NCI-H82 treated with DMSO at 0.1 percent for 48 hours (cell line): ENCODE measurements at regions not wholly inside any gene's neighbourhood (a gene's known extent, or its start where the extent isn't known, plus 50 kb on each side); places are given as distances from the start of the nearest gene placed in this dataset.
"Not testable (repeated sequence)": the region's sequence is repeated elsewhere in the genome, so short reads cannot be mapped to it uniquely, and the experiment has no call there.

Source experiments
- DNase-seq: peaks from one replicate; lab custom pipeline; 2025; ENCODE audit not compliant: unreplicated experiment; lab: John Stamatoyannopoulos, UW

DNA sequence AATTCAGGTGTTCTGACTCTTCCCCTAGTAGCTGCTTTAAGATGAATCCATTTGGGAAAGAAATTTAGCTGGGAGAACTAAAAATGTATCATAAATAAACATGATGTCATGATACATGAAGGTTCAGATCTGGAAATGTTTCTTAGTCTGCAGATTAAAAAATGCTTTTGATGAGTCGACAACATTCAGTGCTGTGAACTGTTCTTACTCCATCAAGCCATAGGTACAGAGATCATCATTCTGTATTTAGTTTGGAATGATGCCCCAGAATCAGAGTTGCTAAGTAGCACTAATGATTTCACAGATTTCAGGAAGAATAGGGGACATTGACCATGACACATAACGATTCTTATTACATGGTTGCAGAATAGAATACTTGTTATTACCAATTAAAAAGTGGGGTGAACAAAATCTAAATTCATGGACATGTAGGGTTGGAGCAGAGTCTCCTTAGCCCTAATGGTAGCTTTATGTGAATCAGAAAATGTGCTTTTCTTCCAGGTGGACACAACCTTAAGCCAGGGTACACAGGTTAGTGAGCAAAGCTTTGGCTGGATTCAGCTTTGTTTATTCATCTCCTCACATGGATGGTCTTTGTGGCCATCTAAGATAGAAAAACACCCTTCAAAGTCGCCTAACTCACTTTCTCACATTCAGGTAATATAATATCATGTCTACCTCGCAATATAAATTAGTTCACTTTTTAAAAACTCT is 205.4 kb upstream of the SEL1L start:
- no peak for DNase-seq

DNA sequence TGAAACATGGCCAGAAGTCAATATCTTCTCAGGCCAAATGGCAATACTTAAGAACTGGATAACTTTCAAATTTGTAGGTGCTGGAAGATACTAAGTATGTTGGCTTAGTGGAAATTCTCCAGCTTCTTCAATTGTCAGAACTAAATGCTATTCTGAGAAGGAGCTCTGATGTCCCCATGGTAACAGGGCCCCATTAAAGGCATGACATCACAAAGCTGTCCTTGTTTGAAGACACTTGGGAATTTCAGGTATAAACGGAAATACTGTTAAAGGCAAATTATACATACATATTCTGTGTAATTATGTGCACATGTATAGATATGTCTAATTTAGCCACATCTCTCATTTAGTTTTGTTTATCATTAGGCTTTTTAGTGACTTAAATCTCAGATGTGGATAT is 210.0 kb upstream of the SEL1L start:
- DNase-seq = no peak

DNA sequence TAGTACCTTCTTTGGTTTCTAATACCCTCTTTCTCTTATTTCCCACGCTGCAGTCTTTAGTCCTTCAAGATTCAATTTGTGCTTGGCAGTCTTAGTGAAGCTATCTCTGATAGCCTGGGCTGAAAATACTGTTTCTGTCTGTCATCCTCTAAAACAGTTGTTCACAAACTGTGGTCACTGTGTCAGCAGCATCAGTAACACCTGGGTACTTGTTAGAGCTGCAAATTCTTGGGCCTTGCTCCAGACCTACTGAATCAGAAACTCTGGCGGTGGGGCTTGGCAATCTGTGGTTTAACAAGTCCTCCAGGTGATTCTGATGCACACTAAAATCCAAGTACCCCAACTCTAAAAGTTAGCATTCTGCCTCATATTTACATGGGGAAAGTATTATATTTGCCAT is 217.5 kb upstream of the SEL1L start:
- DNase-seq = no peak

DNA sequence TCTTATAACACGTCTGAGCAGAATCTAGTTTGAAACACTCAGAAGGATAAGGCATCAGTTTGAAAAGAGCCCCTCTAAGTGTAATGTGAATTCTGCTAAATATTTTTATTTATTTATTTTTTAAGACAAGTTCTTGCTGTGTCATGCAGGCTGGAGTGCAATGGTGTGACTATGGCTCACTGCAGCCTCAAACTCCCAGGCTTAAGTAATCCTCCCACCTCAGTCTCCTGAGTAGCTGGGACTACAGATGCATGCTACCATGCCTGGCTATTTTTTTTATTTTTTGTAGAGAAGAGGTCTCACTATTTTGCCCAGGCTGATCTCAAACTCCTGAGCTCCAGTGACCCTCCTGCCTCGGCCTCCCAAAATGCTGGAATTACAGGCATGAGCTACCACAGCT is 225.9 kb upstream of the SEL1L start:
- DNase-seq = no peak

DNA sequence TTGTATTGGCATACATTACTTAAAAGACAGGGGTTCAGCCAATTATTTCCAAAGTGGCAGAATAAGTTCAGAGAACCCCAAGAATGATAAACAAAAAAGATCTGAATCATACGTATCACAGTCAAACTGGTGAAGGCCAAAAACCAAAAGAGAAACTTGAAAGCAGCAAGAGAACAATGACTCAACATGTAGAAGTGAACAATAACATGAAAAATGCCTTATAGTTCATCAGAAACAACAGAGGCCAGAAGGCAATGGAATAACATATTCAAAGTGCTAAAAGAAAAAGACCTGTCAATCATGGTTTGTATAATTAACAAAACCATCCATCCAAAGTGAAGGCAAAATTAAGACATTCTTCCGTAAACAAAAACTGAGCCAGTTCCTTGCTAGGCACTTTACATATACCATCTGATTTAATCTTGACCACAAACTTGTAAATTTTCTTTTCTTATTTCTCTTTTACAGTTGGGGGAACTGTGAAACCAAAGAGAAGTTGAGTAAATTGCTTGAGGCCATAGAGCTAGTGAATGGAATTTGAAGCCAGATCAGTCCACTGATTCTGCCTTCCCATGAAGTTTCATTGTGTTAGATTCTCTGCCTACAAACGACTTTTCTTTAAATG is 232.1 kb upstream of the SEL1L start:
- no peak for DNase-seq

DNA sequence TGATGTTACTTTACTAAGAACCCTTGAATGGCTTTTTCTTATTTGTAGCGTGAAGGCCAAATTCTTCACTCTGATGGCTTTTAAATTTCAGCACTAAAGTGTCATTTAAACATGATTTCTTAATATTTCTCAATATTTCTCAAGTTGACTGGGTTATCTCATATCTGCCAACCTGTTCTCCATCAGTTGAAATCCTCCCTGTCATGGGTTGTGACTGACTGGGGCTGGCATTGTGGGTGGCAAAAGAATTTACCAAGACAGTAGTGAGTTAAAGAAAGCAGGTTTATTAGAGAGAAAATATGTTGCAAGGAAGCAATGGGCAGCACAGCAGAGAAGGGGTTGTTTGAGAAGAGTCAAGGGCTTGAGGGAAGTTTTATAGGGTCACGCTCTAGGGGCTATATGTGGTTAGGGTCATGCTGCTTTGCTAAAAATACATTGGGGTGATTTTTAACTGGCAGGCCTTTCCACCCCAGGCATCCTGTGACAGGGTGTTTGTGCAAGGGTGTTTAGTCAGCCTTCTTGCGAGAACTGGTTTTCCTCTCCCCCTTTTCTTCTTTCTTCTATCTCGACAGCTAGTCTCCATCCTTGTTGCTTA is 232.8 kb upstream of the SEL1L start:
- no peak for DNase-seq

DNA sequence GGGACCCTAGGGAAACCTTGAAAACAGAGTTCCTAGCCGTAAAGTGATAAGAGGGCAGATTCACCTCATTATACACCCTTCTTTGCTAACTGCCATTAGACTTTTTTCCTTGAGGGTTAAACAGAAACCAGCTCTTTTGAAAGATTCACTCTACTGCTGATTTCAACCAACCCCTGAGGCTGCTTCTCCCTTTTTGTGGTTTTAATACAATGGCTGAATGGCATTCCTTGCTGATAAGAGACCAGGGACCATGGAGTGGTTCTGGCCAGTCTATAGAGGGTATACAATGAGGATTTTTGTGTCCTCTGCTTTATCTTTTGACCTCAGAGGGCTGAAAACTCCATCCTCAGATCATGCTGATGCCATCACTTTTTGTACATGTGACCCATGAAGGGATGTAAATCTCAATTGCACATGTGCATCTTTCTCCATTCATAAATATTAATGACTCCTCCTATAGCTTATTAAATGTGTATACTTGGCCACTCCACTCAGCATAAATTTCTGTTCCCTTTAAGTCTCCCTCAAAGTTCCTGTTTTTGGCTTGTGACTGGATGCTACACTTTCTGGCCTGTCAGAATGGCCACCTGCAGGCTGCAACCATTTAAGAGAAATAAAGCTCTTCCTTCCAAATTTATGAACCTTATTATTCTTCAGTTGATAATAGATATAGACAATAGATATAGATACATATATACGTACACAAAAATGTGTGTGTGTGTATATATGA is 233.8 kb upstream of the SEL1L start:
- DNase-seq = no peak

DNA sequence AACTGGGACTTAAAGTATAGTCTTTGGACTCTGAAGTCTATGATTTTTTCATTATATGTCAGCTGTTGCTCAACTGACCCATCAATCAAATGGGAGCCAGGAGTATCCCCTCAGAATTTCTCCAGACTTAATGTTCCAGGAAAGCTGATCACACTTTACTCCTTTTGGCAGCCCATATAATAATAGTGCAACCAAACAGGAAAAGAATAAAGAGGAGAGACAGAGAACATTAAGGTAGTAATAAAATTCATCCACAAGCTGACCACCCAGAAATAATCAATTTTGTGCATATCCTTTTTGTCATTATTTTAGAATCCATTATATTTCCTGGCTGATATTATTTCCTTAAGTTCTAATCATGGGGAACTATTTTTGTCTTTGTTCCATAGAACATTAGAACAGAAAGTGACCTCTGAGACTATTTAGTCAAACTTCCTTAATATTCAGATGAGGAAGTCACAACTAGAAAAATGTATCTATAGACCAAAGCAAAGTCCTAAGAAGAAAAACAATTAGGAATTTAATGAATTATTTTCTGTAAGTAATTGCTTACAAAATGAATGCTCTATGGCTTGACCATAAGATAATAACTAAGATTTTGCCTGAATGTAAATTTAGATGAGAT is 238.1 kb upstream of the SEL1L start:
- no peak for DNase-seq

DNA sequence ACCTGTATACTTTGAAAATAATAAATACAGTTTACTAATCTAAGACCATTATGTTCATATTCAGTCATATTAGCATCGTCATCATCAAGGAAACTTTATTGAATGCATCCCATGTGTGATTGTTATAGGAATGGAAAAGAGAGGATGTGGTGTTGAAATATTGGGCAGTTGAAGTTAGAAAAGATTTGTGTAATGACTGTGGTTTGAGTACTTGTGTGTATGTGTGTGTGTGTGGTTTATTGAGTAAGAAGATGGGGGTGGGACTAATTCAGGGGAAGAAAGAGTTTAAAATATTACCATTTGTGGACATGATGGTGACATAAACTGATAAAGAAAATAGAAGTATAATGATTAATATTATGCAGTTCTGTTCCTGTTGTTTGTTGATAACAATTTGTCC is 238.7 kb upstream of the SEL1L start:
- DNase-seq = no peak

DNA sequence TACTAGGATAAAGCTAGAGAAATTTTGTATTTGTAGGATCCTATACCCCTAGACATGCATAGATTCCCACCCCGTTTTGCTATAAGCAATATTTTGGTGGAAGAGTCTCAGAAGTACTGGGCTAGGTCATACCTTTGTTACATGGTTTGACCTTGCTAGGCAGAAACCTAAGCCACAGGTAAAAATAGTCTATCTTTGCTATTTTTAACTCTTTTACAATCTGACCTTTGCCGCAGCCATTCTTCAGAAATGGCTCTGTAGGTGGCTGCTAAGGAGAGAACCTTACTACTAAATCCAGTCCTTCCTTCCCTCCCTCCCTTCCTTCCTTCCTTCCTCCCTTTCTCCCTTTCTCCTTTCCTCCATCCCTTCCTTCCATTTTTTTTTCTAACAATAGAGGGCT is 242.9 kb upstream of the SEL1L start:
- DNase-seq = no peak

DNA sequence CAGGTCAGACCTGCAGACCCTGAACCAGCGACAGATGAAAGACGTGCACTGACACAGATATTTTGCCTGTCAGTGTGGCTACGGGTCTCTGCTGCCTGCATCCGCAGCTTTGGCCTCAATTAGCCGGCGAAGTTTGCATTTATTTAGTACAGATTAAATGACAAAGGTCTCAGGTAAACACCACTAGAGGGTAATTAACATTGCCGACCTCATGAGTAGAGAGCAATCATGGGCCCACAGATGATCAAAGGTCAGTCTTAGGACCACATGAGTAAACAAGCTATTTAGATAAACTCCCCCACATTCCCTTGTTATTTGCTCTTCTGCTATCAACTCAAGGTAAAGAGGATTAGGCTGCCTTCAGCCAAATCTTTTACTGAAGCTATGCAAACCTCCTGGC is 248.1 kb upstream of the SEL1L start:
- not testable (repeated sequence) for DNase-seq

DNA sequence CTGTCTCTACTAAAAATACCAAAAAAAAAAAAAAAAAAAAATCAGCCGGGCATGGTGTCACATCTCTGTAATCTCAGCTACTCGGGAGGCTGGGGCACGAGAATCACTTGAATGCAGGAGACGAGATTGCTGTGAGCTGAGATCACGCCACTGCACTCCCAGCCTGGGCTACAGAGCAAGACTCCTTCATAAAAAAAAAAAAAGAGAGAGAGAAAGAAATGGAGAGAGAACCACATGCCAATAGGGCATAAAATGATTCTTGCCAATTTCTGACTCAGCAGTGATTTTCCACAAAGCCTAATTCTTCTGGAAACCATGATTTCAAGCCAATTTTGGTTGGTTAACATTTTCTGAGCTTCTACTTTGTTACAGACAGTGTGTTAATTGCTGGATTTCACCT is 250.4 kb upstream of the SEL1L start:
- DNase-seq = no peak

DNA sequence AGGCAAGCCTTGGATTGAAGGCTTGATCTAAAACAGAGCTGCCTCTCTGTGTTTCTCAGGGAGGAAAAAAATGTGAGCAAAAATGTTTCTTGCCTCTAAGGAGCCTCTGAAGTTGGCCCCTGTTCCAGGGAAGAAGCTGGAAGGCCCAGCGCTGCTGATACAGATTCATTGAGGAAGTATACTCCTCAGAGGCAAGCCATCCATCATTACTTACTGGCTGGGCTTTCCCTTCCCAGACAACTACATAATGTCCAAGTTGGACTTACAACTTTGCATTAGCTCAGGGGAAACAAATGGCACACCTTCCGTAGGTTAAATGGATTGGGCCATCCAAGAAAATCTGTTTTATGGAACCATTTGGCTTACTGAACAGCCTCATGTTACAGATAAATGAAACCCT is 263.7 kb upstream of the SEL1L start:
- no peak for DNase-seq

DNA sequence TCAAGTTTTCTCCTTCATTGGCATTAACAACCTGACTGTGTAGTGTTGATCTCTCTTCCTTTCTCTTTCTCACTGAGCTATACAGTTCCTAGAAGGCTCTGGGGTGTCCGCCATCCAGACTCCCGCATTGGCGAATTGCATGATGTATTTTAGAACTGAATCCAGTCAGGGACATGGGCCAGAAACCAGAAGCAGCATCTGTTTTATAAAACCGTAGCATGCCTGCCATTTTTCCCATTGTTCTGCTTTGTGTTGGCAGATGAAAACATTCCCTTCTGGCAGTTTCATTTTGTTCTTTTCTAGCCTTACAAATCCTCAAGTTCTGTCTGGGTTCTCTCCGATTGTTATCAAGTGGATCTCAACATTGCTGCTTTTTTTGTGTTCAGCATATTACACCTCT is 268.3 kb upstream of the SEL1L start:
- DNase-seq = no peak

DNA sequence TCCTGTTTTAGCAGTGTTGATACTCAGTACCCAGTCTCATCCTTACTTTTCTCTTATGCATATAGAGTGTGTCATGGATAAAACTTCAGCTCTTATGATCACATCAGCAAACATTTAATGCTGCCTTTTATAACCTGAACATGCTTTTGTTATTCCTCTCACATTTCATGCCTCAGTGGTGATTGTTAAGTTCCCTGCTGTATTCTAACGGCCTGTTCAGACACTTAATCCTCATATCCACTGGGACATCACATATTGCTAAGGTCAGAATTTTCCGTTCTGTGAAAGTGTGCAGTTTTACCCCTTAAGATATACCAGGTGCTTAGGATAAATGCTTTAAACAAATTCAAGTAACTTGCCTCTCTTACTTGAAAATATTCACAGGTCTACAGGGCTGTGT is 268.7 kb upstream of the SEL1L start:
- no peak for DNase-seq

DNA sequence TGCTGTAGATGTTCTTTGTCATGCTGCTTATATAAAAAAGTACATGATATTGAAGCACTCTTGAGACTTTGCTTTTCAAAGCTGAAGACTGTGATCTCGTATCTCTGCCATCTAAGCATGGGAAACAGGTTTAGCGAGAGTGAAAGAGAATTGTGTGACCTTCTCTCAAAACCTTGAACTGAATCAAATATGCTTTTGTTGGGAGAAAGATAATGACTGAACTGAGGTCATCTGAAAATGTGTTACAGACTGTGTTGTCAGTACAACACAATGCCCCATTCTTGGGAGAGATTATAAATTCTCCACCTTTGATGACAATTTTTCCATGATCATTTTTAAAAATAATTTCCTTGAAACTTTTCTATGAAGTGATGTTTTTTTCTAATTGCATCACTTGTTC is 272.1 kb upstream of the SEL1L start:
- no peak for DNase-seq

DNA sequence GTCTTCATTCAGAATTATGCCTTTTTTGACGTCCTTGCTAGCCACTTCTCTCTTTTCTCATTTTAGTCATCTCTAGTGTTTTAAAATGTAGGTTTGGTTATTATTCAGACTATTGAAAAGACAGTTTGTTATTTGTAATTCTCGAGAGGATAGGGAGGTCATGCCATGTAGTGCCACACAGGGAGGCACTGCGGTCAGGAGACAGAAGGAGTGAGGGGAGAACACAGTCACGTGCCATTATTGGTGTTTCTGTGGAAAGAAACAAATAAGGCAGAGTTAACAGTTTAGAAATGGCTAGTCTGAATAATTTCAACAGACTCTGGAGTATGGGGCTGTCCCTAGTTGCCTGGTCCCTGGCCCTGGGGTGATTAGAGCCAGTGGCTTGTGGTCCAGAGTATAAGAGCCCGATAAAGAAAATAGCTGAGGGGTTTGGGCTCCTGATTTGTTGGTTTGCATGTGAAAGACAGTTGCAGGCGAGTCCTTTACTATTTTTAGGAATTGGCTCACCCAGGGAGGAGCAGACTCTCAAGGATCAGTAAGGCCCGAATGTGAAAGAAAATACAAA is 278.1 kb upstream of the SEL1L start:
- DNase-seq = no peak

DNA sequence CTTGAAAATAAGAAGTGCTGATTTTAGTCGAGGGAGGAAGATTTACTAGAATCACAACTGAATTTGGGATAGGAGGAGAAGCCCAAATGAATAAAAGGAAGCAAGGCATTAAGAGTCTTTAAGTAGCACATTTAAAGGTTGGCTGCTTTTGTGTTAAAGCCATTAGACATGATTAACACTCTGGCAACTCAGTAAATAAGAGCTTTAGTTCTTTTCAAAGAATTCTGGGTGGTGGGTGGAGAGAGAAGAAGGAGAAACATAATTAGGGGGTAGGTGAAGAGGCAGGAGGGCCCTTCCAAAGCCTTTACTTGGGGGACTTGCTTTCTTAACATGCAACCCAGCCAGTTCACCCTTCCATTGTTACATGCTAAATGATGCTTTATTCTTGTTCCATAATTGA is 284.6 kb upstream of the SEL1L start:
- DNase-seq = no peak

DNA sequence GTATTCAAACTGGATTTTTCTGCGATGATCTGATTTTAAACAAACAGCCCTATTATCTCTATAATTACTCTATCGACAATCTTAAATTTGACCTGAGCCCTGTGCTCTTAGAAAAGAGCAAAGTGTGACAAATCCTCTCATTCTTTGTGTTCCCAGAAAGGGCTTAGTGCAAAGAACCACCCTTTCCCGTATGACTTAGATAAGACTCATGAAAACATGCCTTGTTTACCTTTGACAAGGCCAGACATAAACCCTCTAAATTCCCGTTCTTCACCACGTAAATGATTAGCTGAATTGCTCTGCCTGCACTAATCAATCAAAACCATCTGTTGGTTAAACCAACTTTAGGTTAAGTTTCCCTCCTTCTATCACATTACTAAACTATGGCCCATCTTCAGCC is 285.7 kb upstream of the SEL1L start:
- no peak for DNase-seq

DNA sequence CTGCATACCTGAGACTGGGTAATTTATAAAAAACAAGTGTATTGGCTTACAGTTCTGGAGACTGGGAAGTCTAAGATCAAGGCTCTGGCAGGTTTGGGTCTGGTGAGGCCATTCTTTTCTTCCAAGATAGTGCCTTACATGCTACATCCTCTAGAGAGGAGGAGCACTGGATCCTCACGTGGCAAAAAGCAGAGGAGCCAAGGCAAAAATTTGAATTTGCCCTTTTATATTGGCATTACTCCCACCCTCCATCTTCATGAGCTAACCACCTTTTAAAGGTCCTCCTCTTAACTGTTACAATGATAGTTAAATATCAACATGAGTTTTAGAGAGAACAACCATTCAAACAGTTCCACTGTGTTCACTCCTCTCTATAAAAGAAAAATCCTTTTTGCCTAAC is 286.3 kb upstream of the SEL1L start:
- no peak for DNase-seq

DNA sequence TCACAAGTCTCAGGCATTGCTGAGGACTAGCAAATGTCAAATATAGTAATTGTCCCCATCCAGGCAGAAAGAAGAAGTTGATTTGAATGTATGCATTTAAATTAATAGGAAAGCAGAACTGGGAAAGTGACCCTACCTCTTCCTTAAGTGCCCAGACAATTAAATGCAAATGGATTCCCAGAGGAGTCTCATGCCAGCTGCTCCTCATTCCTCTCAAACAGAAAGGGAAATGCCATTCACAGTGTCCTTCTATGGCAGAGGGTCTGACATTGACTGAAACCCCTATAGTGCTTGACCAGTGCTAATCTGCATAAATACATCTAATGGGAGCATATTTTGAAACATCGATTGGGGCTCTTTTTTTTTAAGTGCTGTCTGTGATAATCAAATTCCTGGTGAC is 292.4 kb upstream of the SEL1L start:
- DNase-seq = no peak
